ENCODE measurements at regions not wholly inside any gene's neighbourhood (a gene's known extent, or its start where the extent isn't known, plus 50 kb on each side); places are given as distances from the start of the nearest gene placed in this dataset.

GRCh38 chr9:126113756-126114408, 212.7 kb upstream of the MVB12B start:
- DNase-seq (ENCODE audit: low read depth, low spot score) = no peak
- no peak overlapping the region for H3K27ac ChIP-seq (ENCODE audit: low read depth, low read length)
- ChIA-PET POLR2A (no interaction called here), CTCF (no interaction called here)
- no peaks in the 10 kb centered on the region for H3K9me3 ChIP-seq (ENCODE audit: control insufficient read depth, insufficient read depth, low read length)
- peaks cover 23% of the 10 kb centered on the region for H3K27me3 ChIP-seq (ENCODE audit: control insufficient read depth, insufficient read depth, low read length)
- no peak overlapping the region for H3K4me3 ChIP-seq (ENCODE audit: low read depth, low read length)
- TF ChIP-seq, protein P1, sequence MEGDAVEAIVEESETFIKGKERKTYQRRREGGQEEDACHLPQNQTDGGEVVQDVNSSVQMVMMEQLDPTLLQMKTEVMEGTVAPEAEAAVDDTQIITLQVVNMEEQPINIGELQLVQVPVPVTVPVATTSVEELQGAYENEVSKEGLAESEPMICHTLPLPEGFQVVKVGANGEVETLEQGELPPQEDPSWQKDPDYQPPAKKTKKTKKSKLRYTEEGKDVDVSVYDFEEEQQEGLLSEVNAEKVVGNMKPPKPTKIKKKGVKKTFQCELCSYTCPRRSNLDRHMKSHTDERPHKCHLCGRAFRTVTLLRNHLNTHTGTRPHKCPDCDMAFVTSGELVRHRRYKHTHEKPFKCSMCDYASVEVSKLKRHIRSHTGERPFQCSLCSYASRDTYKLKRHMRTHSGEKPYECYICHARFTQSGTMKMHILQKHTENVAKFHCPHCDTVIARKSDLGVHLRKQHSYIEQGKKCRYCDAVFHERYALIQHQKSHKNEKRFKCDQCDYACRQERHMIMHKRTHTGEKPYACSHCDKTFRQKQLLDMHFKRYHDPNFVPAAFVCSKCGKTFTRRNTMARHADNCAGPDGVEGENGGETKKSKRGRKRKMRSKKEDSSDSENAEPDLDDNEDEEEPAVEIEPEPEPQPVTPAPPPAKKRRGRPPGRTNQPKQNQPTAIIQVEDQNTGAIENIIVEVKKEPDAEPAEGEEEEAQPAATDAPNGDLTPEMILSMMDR (IDR thresholded peaks at IDR 0.05; ENCODE audit: low read depth, low read length) = no peak

GRCh38 chr9:126114409-126114760, 212.2 kb upstream of the MVB12B start:
- ChIA-PET POLR2A (no interaction called here), CTCF (no interaction called here)
- TF ChIP-seq, protein P1 (IDR thresholded peaks at IDR 0.05; ENCODE audit: low read depth, low read length) = no peak
- Histone ChIP-seq H3K27ac (ENCODE audit: low read depth, low read length) (no peak overlapping the region), H3K27me3 (ENCODE audit: control insufficient read depth, insufficient read depth, low read length) (peaks cover 23% of the 10 kb centered on the region), H3K4me3 (ENCODE audit: low read depth, low read length) (no peak overlapping the region), H3K9me3 (ENCODE audit: control insufficient read depth, insufficient read depth, low read length) (no peaks in the 10 kb centered on the region)
- DNase-seq (ENCODE audit: low read depth, low spot score) = no peak

GRCh38 chr9:126114850-126115460, 211.7 kb upstream of the MVB12B start:
- no peak for DNase-seq (ENCODE audit: low read depth, low spot score)
- H3K27me3 ChIP-seq (ENCODE audit: control insufficient read depth, insufficient read depth, low read length) = peaks cover 25% of the 10 kb centered on the region

GRCh38 chr9:126116351-126117157, 210.1 kb upstream of the MVB12B start:
- no peak overlapping the region for H3K4me3 ChIP-seq (ENCODE audit: low read depth, low read length)

More at GRCh38 chr9:126114850-126115460, 211.7 kb upstream of the MVB12B start:
- CTCF ChIA-PET = no interaction called here
- POLR2A ChIA-PET = no interaction called here
- Histone ChIP-seq H3K9me3 (ENCODE audit: control insufficient read depth, insufficient read depth, low read length) (no peaks in the 10 kb centered on the region), H3K4me3 (ENCODE audit: low read depth, low read length) (no peak overlapping the region), H3K27ac (ENCODE audit: low read depth, low read length) (no peak overlapping the region)
- TF ChIP-seq, protein P1 (IDR thresholded peaks at IDR 0.05; ENCODE audit: low read depth, low read length) = no peak

More at GRCh38 chr9:126116351-126117157, 210.1 kb upstream of the MVB12B start:
- peaks cover 25% of the 10 kb centered on the region for H3K27me3 ChIP-seq (ENCODE audit: control insufficient read depth, insufficient read depth, low read length)
- POLR2A ChIA-PET = no interaction called here
- CTCF ChIA-PET = no interaction called here
- H3K9me3 ChIP-seq (ENCODE audit: control insufficient read depth, insufficient read depth, low read length) = no peaks in the 10 kb centered on the region
- TF ChIP-seq, protein P1 (IDR thresholded peaks at IDR 0.05; ENCODE audit: low read depth, low read length) = no peak
- no peak for DNase-seq (ENCODE audit: low read depth, low spot score)
- H3K27ac ChIP-seq (ENCODE audit: low read depth, low read length) = no peak overlapping the region

Data from AG04450 (cell line).